ENCODE measurements at regions not wholly inside any gene's neighbourhood (a gene's known extent, or its start where the extent isn't known, plus 50 kb on each side); places are given as distances from the start of the nearest gene placed in this dataset.

DNA sequence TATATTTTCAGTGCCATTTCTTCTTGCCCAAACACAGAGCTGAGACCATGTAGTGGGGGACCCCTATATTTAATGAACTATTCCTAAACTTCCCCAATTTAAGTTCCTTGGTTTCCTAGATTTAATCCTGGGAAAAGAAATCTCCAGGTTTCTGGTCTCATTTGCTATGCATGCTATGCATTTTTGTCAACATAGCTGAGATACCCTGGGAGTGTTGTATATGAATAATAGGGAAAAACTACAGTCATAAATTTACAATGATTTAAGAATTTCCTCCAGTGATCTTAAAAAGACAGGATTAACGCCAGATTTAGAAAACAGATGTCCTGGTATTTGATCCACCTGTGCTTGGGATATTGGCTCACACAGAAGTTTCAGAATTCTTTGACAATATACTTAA lies 136.8 kb upstream of the RAPGEF2 start:
- TF ChIP-seq CTCF (conservative IDR thresholded peaks at IDR 0.05 in 1 of 2, IDR thresholded peaks at IDR 0.05 in 1 of 2; ENCODE audit: low read depth in 1 of 2, low read length in 2 of 2): no peak
- no peak for TF ChIP-seq EZH2 (IDR thresholded peaks at IDR 0.05; ENCODE audit: low read length, missing control alignments)
